HCT116 (cell line): ENCODE measurements at regions not wholly inside any gene's neighbourhood (a gene's known extent, or its start where the extent isn't known, plus 50 kb on each side); places are given as distances from the start of the nearest gene placed in this dataset.

Source experiments
- ATAC-seq: fragments of 200-7000 bp; cut with Tn5 transposase; 2 replicates; pipeline ENCODE4 v1.9.1; 2020; ENCODE audit warnings: mild to moderate bottlenecking, moderate library complexity
- BruUV-seq: library from RNA; stranded (reverse); fragments of 400-500 nt; replicated peaks from 2 replicates; lab custom pipeline; 2021; lab: Mats Ljungman, UMichigan
- CTCF ChIA-PET: fragments of 300-600 bp; sonication (Branson Sonifier 250); formaldehyde crosslinking; loops from one replicate; lab custom pipeline; 2021; ENCODE audit warnings: antibody characterized with exemption; lab: Charles Lee
- POLR2A ChIA-PET: fragments of 300-600, 350-600 bp; sonication (Branson Sonifier 250); formaldehyde crosslinking; loops from one replicate; lab custom pipeline; 2021; ENCODE audit warnings: antibody characterized with exemption; lab: Charles Lee
- RAD21 ChIA-PET, 2 experiments: fragments of 300-600 bp; sonication (Branson Sonifier 250); formaldehyde crosslinking; loops; one replicate each; lab custom pipeline; 2023; ENCODE audit warnings: low total read pairs in 2 of 2; ENCODE audit not compliant: uncharacterized antibody in 2 of 2, unreplicated experiment in 2 of 2, low non-redundant PET in 1 of 2; lab: Charles Lee
- DNase-seq: peaks from one replicate; pipeline ENCODE4 v3.0.0-alpha.2; 2010; ENCODE audit warnings: low read depth, low spot score
- H2AFZ ChIP-seq: fragments of 200-600 bp; shearing (Covaris generic), sonication (generic); 2 replicates; pipeline ENCODE4 v1.6.1; 2017; ENCODE audit warnings: low read depth, mixed run types, mixed read lengths, antibody characterized with exemption, low read length; ENCODE audit not compliant: poor library complexity, severe bottlenecking
- H3K27ac ChIP-seq: 2 replicates; pipeline ENCODE4 v1.5.1; 2012; ENCODE audit warnings: low read depth, low read length
- H3K27me3 ChIP-seq: fragments of 200-600 bp; sonication (generic); 2 replicates; pipeline ENCODE4 v1.6.1; 2016; ENCODE audit warnings: mixed run types, low read length, mixed read lengths; ENCODE audit not compliant: insufficient read depth
- H3K36me3 ChIP-seq, 2 experiments: fragments of 200-500 bp in 1 of 2; fragments of 200-600 bp in 1 of 2; sonication (Bioruptor generic) in 1 of 2; sonication (generic) in 1 of 2; 2 replicates each; pipeline versions ENCODE4 v1.5.1 to v1.6.1; 2014 to 2016; ENCODE audit warnings: low read length in 2 of 2, inconsistent platforms in 1 of 2, mixed read lengths in 1 of 2, mixed run types in 1 of 2; ENCODE audit not compliant: insufficient read depth in 2 of 2, control insufficient read depth in 1 of 2
- H3K4me1 ChIP-seq, 2 experiments: fragments of 200-600 bp in 1 of 2; sonication (generic) in 1 of 2; 2 replicates each; pipeline versions ENCODE4 v1.5.1 to v1.6.1; 2012 to 2017; ENCODE audit warnings: low read length in 2 of 2, inconsistent platforms in 1 of 2, mild to moderate bottlenecking in 1 of 2, mixed read lengths in 1 of 2, mixed run types in 1 of 2, moderate library complexity in 1 of 2; ENCODE audit not compliant: insufficient read depth in 2 of 2, control insufficient read depth in 1 of 2
- H3K4me2 ChIP-seq: fragments of 200-600 bp; sonication (generic); 2 replicates; pipeline ENCODE4 v1.6.1; 2017; ENCODE audit warnings: mixed run types, low read length, mixed read lengths
- H3K4me3 ChIP-seq, 2 experiments: fragments of 200-600 bp in 1 of 2; sonication (generic) in 1 of 2; replicated peaks in 1 of 2; 2 replicates each; pipeline ENCODE4 v1.5.1; 2011 to 2016; ENCODE audit warnings: low read length in 2 of 2, control low read depth in 1 of 2, low read depth in 1 of 2, mild to moderate bottlenecking in 1 of 2, mixed read lengths in 1 of 2, mixed run types in 1 of 2
- H3K79me2 ChIP-seq: fragments of 200-600 bp; sonication (generic); 2 replicates; pipeline ENCODE4 v1.6.1; 2017; ENCODE audit warnings: mild to moderate bottlenecking, mixed run types, low read length, moderate library complexity, mixed read lengths; ENCODE audit not compliant: insufficient read depth
- H3K9ac ChIP-seq: fragments of 200-600 bp; sonication (generic); 2 replicates; pipeline ENCODE4 v1.6.1; 2016; ENCODE audit warnings: low read length, mixed read lengths
- H3K9me2 ChIP-seq: fragments of 200-600 bp; sonication (generic), shearing (Covaris generic); 2 replicates; pipeline ENCODE4 v1.6.1; 2017; ENCODE audit warnings: mixed run types, mild to moderate bottlenecking, moderate library complexity; ENCODE audit not compliant: insufficient read depth
- H3K9me3 ChIP-seq, 2 experiments: fragments of 200-500 bp in 1 of 2; fragments of 200-600 bp in 1 of 2; sonication (Bioruptor generic) in 1 of 2; sonication (generic) in 1 of 2; 2 replicates each; pipeline ENCODE4 v1.6.1; 2014 to 2017; ENCODE audit warnings: low read length in 2 of 2, mixed read lengths in 2 of 2, inconsistent platforms in 1 of 2, low read depth in 1 of 2, mild to moderate bottlenecking in 1 of 2, mixed run types in 1 of 2, moderate library complexity in 1 of 2; ENCODE audit not compliant: control insufficient read depth in 1 of 2, insufficient read depth in 1 of 2
- H4K20me1 ChIP-seq: fragments of 200-600 bp; sonication (generic), shearing (Covaris generic); 2 replicates; pipeline ENCODE4 v1.6.1; 2017; ENCODE audit warnings: mixed run types, mild to moderate bottlenecking, moderate library complexity; ENCODE audit not compliant: insufficient read depth
- ATF3 ChIP-seq: IDR thresholded peaks from 2 replicates; pipeline ENCODE4 v1.6.1; 2012
- CTCF ChIP-seq, 3 experiments: fragments of 200-600 bp in 1 of 3; sonication (generic) in 1 of 3; IDR thresholded peaks in 2 of 3; conservative IDR thresholded peaks in 1 of 3; 2 replicates each; pipeline ENCODE4 v1.5.1; 2012 to 2017; ENCODE audit warnings: low read depth in 2 of 3, low read length in 2 of 3, antibody characterized with exemption in 1 of 3, borderline replicate concordance in 1 of 3, control low read depth in 1 of 3, mild to moderate bottlenecking in 1 of 3, mixed read lengths in 1 of 3, mixed run types in 1 of 3, moderate library complexity in 1 of 3; ENCODE audit not compliant: insufficient read depth in 1 of 3
- JUND ChIP-seq: IDR thresholded peaks from 2 replicates; pipeline ENCODE4 v1.6.1; 2012
- MAX ChIP-seq: IDR thresholded peaks from 2 replicates; pipeline ENCODE4 v1.6.1; 2012
- RAD21 ChIP-seq: IDR thresholded peaks from 2 replicates; pipeline ENCODE4 v1.6.1; 2012; ENCODE audit warnings: low read depth, mild to moderate bottlenecking
- TCF7L2 ChIP-seq: IDR thresholded peaks from 2 replicates; pipeline ENCODE4 v1.7.0; 2011; ENCODE audit warnings: borderline replicate concordance, inconsistent platforms; ENCODE audit not compliant: insufficient read depth, insufficient read length; ENCODE audit errors: extremely low read depth
- ZFX ChIP-seq: fragments of 450-650 bp; IDR thresholded peaks from 2 replicates; pipeline ENCODE4 v1.6.1; 2017
- intact Hi-C: fragments of 100-400 bp; cut with micrococcal nuclease; formaldehyde crosslinking; loops from 2 replicates; pipeline ENCODE4 v1.10.0; 2022

GRCh38 chr5:20572614-20573013, 584.6 kb upstream of the CDH18 start:
- Histone ChIP-seq H3K9me3 (peaks cover 18 to 29% of the 10 kb centered on the region in 2 experiments; a peak in 2 of 4 replicates), H2AFZ (no peak overlapping the region), H3K27ac (no peak overlapping the region), H3K4me1 (no peaks in the 10 kb centered on the region), H3K4me3 (no peak overlapping the region), H3K36me3 (no peaks in the 10 kb centered on the region), H4K20me1 (no peaks in the 10 kb centered on the region), H3K4me2 (no peak overlapping the region), H3K27me3 (no peaks in the 10 kb centered on the region), H3K9me2 (no peaks in the 10 kb centered on the region), H3K79me2 (no peaks in the 10 kb centered on the region), H3K9ac (no peak overlapping the region)
- intact Hi-C loops, result no loop called here
- DNase-seq (no peak), ATAC-seq (no peak)
- ChIA-PET CTCF (no interaction called here), RAD21 (no interaction called here), POLR2A (no interaction called here)
- BruUV-seq, result no TSS peak
- TF ChIP-seq RAD21 (no peak), TCF7L2 (no peak), MAX (no peak), CTCF (IDR thresholded peaks at IDR 0.05 in 2 of 3, conservative IDR thresholded peaks at IDR 0.05 in 1 of 3; ENCODE audit: borderline replicate concordance in 1 of 3, insufficient read depth in 1 of 3, low read depth in 2 of 3, low read length in 2 of 3) (no peak)

GRCh38 chr5:20570486-20570885, 582.5 kb upstream of the CDH18 start:
- Histone ChIP-seq H4K20me1 (no peaks in the 10 kb centered on the region), H2AFZ (no peak overlapping the region), H3K36me3 (no peaks in the 10 kb centered on the region), H3K9ac (no peak overlapping the region), H3K4me1 (no peaks in the 10 kb centered on the region), H3K79me2 (no peaks in the 10 kb centered on the region), H3K27me3 (no peaks in the 10 kb centered on the region), H3K9me2 (no peaks in the 10 kb centered on the region), H3K9me3 (peaks cover 20 to 38% of the 10 kb centered on the region in 2 experiments; a peak in 2 of 4 replicates), H3K27ac (no peak overlapping the region), H3K4me2 (no peak overlapping the region), H3K4me3 (no peak overlapping the region)
- ChIA-PET RAD21 (no interaction called here), POLR2A (no interaction called here), CTCF (no interaction called here)
- no peak for DNase-seq
- TF ChIP-seq ZFX (no peak), ATF3 (no peak), TCF7L2 (no peak), JUND (no peak)
- intact Hi-C loops, result no loop called here
- no peak for ATAC-seq
- no TSS peak for BruUV-seq
